Ovary (tissue), 7 donors: ENCODE measurements at regions not wholly inside any gene's neighbourhood (a gene's known extent, or its start where the extent isn't known, plus 50 kb on each side); places are given as distances from the start of the nearest gene placed in this dataset.

Experiments used
- DNase-seq, 5 donors: peaks; one replicate each; pipeline ENCODE4 v3.0.0-alpha.2; 2019 to 2020
- H3K27ac ChIP-seq, 2 donors: fragments of 200-600 bp; one replicate each; pipeline versions ENCODE4 v1.5.1 to v1.8.0; 2019 to 2022
- H3K27me3 ChIP-seq: fragments of 200-600 bp; one replicate; pipeline ENCODE4 v1.8.0; 2022
- H3K36me3 ChIP-seq: fragments of 200-600 bp; sonication (generic); one replicate; pipeline ENCODE4 v1.5.1; 2019
- H3K4me1 ChIP-seq: one replicate; pipeline ENCODE4 v1.8.1; 2013; ENCODE audit warnings: mild to moderate bottlenecking, moderate library complexity; ENCODE audit not compliant: insufficient read depth
- H3K4me3 ChIP-seq: fragments of 200-600 bp; sonication (generic); one replicate; pipeline ENCODE4 v1.5.1; 2017
- H3K9me3 ChIP-seq, 2 donors: fragments of 200-600 bp in 1 of 2; sonication (generic) in 1 of 2; one replicate each; pipeline versions ENCODE4 v1.5.1 to v1.8.1; 2013 to 2019; ENCODE audit warnings: mild to moderate bottlenecking in 1 of 2, moderate library complexity in 1 of 2
- EP300 ChIP-seq: sonication (generic); formaldehyde crosslinking; IDR thresholded peaks from one replicate; pipeline ENCODE4 v1.6.1; 2017; ENCODE audit warnings: antibody characterized with exemption
- POLR2A ChIP-seq: fragments of 450-650 bp; IDR thresholded peaks from one replicate; pipeline ENCODE4 v1.6.1; 2017; ENCODE audit warnings: antibody characterized with exemption, mild to moderate bottlenecking, moderate library complexity
- WGBS, 3 donors: extraction: QIAGEN DNeasy Blood & Tissue Kit in 1 of 3; methylation state at CpG; one replicate each; pipeline versions ENCODE4 v1.1.5 to v1.1.7; 2013 to 2017; 5-methylcytosine and 5-hydroxymethylcytosine counted together
- intact Hi-C, 4 donors: fragments of 100-400 bp; cut with DNase I; formaldehyde crosslinking; loops; one replicate each; pipeline versions ENCODE4 v1.11.0 to v1.15.1; 2022 to 2023
- TF ChIP-seq, protein P1 (sequence below), 3 donors: fragments of 450-650 bp in 2 of 3; fragments of 200-600 bp in 1 of 3; IDR thresholded peaks; one replicate each; pipeline versions ENCODE4 v1.5.1 to v1.8.0; 2016 to 2022; ENCODE audit warnings: antibody characterized with exemption in 3 of 3, mild to moderate bottlenecking in 1 of 3
- donor health status: DM: no; HTN: no; CAD: no; lungs with moderate emphysema.
- donor health status: DM: no; HTN: no; CAD: no.
- donor health status: Bipolar disorder and iron deficiency.
- donor health status: DM: no; HTN: no; CAD: no.
- donor health status: DM: yes; HTN: yes; CAD: no.

DNA sequence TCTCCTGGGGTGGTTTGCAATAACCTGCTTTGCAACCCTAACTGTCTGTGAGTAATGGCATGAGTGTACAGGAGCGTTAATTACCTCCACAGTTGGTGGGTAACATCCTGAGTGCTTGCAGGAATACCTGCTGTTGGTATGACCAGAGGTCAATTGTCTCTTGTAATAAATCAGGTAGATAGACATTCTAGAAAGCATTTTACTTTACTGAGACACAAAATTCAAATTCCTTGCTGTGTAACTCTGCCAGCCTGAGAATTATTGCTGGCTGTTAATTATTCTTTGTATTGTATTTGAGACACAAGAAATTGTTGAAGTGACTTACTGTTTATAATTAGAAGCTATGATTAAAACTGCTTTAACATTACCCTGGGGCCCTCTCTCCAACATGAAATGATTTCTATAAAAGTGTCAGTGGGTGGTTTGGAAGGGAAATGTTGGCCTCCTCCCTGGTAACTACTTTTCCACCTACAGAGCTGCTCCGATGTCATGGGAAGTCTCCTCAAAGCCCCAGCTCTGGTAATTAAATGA, 150.8 kb upstream of the ADCY2 start:
- DNase-seq = no peak
- TF ChIP-seq EP300 (no peak), POLR2A (no peak)
- TF ChIP-seq, protein P1, sequence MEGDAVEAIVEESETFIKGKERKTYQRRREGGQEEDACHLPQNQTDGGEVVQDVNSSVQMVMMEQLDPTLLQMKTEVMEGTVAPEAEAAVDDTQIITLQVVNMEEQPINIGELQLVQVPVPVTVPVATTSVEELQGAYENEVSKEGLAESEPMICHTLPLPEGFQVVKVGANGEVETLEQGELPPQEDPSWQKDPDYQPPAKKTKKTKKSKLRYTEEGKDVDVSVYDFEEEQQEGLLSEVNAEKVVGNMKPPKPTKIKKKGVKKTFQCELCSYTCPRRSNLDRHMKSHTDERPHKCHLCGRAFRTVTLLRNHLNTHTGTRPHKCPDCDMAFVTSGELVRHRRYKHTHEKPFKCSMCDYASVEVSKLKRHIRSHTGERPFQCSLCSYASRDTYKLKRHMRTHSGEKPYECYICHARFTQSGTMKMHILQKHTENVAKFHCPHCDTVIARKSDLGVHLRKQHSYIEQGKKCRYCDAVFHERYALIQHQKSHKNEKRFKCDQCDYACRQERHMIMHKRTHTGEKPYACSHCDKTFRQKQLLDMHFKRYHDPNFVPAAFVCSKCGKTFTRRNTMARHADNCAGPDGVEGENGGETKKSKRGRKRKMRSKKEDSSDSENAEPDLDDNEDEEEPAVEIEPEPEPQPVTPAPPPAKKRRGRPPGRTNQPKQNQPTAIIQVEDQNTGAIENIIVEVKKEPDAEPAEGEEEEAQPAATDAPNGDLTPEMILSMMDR (IDR thresholded peaks at IDR 0.05) = no peak
- WGBS, 3 donors = 33 to 52% (median 36%) methylated on average over 2 of the region's 2 CpGs

DNA sequence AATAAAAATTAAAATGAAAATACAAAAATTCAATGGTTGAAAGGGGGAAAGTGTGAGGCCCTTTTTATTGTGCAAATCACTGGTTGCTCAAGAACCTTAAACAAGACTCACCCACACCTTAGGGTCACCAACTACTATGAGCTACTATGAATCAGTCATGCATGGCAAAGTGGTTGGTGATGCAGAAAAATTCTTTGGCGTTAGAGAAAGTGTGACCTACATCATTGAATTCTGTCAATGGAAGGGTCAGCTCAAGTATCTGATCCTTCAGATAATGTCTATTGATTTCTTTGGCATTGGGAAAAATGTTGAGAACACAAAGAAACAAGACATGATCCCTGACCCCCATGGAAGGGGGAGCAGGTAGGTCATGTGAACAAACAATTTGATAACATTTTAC, 149.7 kb upstream of the ADCY2 start:
- no peak for TF ChIP-seq POLR2A
- TF ChIP-seq, protein P1 (IDR thresholded peaks at IDR 0.05) = no peak
- TF ChIP-seq EP300 = no peak
- no peak overlapping the region for H3K27ac ChIP-seq
- no peaks in the 10 kb centered on the region for H3K4me1 ChIP-seq
- intact Hi-C loops = no loop called here
- no peaks in the 10 kb centered on the region for H3K9me3 ChIP-seq
- H3K36me3 ChIP-seq = no peaks in the 10 kb centered on the region
- DNase-seq = no peak
- 80 to 97% (median 88%) methylated on average over 1 of the region's 1 CpG for WGBS, 3 donors
- no peak overlapping the region for H3K4me3 ChIP-seq
- H3K27me3 ChIP-seq = no peaks in the 10 kb centered on the region

More for the DNA sequence above, 150.8 kb upstream of the ADCY2 start:
- Histone ChIP-seq H3K4me3 (no peak overlapping the region), H3K27ac (no peak overlapping the region), H3K9me3 (no peaks in the 10 kb centered on the region), H3K4me1 (no peaks in the 10 kb centered on the region), H3K27me3 (no peaks in the 10 kb centered on the region), H3K36me3 (no peaks in the 10 kb centered on the region)
- intact Hi-C loops = no loop called here

DNA sequence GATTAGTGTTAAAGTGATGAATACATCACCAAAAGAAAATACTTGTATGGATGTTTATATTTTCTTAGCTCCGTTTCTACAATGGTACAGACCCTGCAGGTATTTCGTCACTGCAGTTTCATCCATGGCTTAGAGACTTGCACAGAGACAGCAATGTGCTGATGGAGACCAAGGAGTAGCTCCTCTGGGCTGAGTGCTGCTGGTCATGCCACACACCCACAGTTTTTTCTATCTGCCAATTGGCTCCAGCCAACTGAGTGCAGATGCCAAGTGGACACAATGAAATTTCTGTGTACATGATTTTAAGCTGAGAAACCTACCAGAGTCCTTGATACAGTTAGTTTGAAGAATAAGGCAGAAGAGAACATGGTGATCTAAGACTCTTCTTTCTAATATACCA, 145.9 kb upstream of the ADCY2 start:
- TF ChIP-seq POLR2A (no peak), EP300 (no peak)
- TF ChIP-seq, protein P1 (IDR thresholded peaks at IDR 0.05) = no peak
- no peaks in the 10 kb centered on the region for H3K36me3 ChIP-seq
- no peak overlapping the region for H3K27ac ChIP-seq
- no peaks in the 10 kb centered on the region for H3K27me3 ChIP-seq
- H3K4me3 ChIP-seq = no peak overlapping the region
- DNase-seq = no peak
- WGBS, 3 donors = 51 to 75% (median 61%) methylated on average over 2 of the region's 2 CpGs
- intact Hi-C loops = no loop called here
- no peaks in the 10 kb centered on the region for H3K9me3 ChIP-seq
- no peaks in the 10 kb centered on the region for H3K4me1 ChIP-seq

DNA sequence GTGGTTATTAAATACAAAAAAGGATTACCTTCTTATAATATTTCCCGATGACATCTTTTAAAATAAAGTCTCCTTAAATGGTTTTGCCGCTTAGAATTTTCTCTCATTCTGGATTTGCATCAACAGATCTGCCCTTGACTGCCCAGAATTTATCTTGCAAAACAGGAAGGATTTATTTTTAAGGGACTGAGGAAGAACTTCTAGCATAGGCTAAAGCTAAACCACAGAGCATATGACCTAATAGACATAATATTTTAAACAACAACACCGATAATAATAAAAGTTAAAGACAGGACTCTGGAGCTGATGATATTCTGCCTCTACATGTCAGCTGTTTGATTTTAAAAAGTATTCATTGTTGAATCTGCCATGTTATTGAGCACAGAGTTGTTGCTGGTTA, 145.3 kb upstream of the ADCY2 start:
- TF ChIP-seq, protein P1 (IDR thresholded peaks at IDR 0.05) = no peak
- TF ChIP-seq POLR2A = no peak
- no peak for TF ChIP-seq EP300
- H3K27me3 ChIP-seq = no peaks in the 10 kb centered on the region
- 52 to 67% (median 67%) methylated on average over 3 of the region's 3 CpGs for WGBS, 3 donors
- no peak overlapping the region for H3K4me3 ChIP-seq
- intact Hi-C loops = no loop called here
- H3K9me3 ChIP-seq = no peaks in the 10 kb centered on the region
- H3K4me1 ChIP-seq = no peaks in the 10 kb centered on the region
- no peak for DNase-seq
- H3K36me3 ChIP-seq = no peaks in the 10 kb centered on the region
- no peak overlapping the region for H3K27ac ChIP-seq
